Gastroesophageal sphincter (tissue), 4 donors: ENCODE measurements at regions not wholly inside any gene's neighbourhood (a gene's known extent, or its start where the extent isn't known, plus 50 kb on each side); places are given as distances from the start of the nearest gene placed in this dataset.

Experiments used
- ATAC-seq: fragments of 150-250 bp; one replicate; pipeline ENCODE4 v1.9.1; 2016; ENCODE audit warnings: mild to moderate bottlenecking, moderate library complexity
- H3K27ac ChIP-seq, 4 donors: fragments of 200-600 bp; sonication (generic) in 3 of 4; 1 replicate in 3 of 4; 2 replicates in 1 of 4; pipeline ENCODE4 v1.5.1; 2016 to 2019
- H3K27me3 ChIP-seq: fragments of 200-600 bp; sonication (generic); one replicate; pipeline ENCODE4 v1.5.1; 2019
- H3K36me3 ChIP-seq, 2 donors: fragments of 200-600 bp; sonication (generic); one replicate each; pipeline ENCODE4 v1.5.1; 2019; ENCODE audit warnings: control low read depth in 1 of 2
- H3K4me1 ChIP-seq, 3 donors: fragments of 200-600 bp; sonication (generic); 1 replicate in 2 of 3; 2 replicates in 1 of 3; pipeline ENCODE4 v1.5.1; 2016 to 2019; ENCODE audit warnings: control low read depth in 2 of 3
- H3K4me3 ChIP-seq, 2 donors: fragments of 200-600 bp; sonication (generic); one replicate each; pipeline ENCODE4 v1.5.1; 2019; ENCODE audit warnings: mild to moderate bottlenecking in 1 of 2, moderate library complexity in 1 of 2
- H3K9me3 ChIP-seq, 3 donors: fragments of 200-600 bp; sonication (generic); one replicate each; pipeline ENCODE4 v1.5.1; 2017 to 2019; ENCODE audit warnings: control low read depth in 2 of 3
- EP300 ChIP-seq: sonication (generic); formaldehyde crosslinking; IDR thresholded peaks from one replicate; pipeline ENCODE4 v1.6.1; 2017; ENCODE audit warnings: antibody characterized with exemption, mild to moderate bottlenecking
- POLR2A ChIP-seq, 2 donors: fragments of 450-650 bp; IDR thresholded peaks; one replicate each; pipeline ENCODE4 v1.6.1; 2017; ENCODE audit warnings: antibody characterized with exemption in 2 of 2, mild to moderate bottlenecking in 2 of 2, moderate library complexity in 1 of 2
- POLR2AphosphoS5 ChIP-seq: sonication (generic); formaldehyde crosslinking; IDR thresholded peaks from one replicate; pipeline ENCODE4 v1.6.1; 2017; ENCODE audit warnings: antibody characterized with exemption
- WGBS, 2 donors: methylation state at CpG; one replicate each; pipeline ENCODE4 v1.1.5; 2018; ENCODE audit warnings: low coverage in 1 of 2; 5-methylcytosine and 5-hydroxymethylcytosine counted together
- TF ChIP-seq, protein P1 (sequence below), 4 experiments: fragments of 200-600 bp in 2 of 4; fragments of 450-650 bp in 2 of 4; sonication (generic) in 1 of 4; IDR thresholded peaks; one replicate each; pipeline ENCODE4 v1.5.1; 2017 to 2019; ENCODE audit warnings: antibody characterized with exemption in 4 of 4, mild to moderate bottlenecking in 2 of 4, moderate library complexity in 2 of 4

DNA sequence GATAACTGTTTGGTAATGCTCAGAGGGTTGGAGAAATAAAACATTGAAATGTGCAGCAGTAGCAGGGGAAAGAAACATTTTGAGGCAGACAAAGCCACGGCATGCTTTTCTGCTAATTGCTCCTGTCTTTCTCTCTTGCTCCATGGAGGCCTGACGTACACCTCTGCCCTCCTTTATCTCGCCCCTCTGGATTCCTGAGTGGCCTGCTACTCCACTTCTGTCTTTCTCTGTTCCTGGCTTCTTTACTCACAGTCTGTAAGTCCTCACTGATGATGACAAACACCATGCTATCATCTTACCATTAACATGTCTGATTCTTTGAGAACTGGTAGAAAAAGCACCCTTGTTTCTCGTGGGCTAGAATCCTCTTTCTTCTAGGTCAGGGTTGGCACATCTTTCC lies 392.9 kb downstream of the MEIS1 start:
- no peaks in the 10 kb centered on the region for H3K36me3 ChIP-seq
- no peaks in the 10 kb centered on the region for H3K27me3 ChIP-seq
- H3K4me3 ChIP-seq = no peak overlapping the region
- ATAC-seq = no peak
- H3K27ac ChIP-seq = no peak overlapping the region
- TF ChIP-seq POLR2A (IDR thresholded peaks at IDR 0.05) (no peak), POLR2AphosphoS5 (no peak)
- TF ChIP-seq, protein P1, sequence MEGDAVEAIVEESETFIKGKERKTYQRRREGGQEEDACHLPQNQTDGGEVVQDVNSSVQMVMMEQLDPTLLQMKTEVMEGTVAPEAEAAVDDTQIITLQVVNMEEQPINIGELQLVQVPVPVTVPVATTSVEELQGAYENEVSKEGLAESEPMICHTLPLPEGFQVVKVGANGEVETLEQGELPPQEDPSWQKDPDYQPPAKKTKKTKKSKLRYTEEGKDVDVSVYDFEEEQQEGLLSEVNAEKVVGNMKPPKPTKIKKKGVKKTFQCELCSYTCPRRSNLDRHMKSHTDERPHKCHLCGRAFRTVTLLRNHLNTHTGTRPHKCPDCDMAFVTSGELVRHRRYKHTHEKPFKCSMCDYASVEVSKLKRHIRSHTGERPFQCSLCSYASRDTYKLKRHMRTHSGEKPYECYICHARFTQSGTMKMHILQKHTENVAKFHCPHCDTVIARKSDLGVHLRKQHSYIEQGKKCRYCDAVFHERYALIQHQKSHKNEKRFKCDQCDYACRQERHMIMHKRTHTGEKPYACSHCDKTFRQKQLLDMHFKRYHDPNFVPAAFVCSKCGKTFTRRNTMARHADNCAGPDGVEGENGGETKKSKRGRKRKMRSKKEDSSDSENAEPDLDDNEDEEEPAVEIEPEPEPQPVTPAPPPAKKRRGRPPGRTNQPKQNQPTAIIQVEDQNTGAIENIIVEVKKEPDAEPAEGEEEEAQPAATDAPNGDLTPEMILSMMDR (IDR thresholded peaks at IDR 0.05) = no peak
- no peaks in the 10 kb centered on the region for H3K9me3 ChIP-seq
- WGBS, 2 donors = 66 to 72% methylated on average over 4 of the region's 4 CpGs
- H3K4me1 ChIP-seq = peaks cover 0 to 2% (median 0%) of the 10 kb centered on the region in 3 donors

DNA sequence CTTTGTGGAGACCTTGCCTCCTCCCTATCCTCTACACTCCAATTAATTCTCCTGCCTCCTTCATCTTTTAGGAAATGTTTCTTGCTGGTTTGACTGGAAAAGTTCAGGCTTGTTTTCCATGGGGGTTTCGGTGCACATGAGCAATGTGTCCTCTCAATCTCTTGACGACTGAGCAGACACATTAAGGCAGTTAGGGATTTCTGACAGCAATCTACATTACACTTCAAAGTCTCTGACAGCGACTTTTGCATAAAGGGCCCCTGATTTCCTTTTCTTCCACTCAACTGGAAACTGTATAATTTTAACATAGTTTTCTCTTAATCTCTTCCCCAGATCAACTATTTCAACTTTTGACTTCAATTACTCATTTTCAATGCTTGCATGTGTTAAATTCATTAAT lies 394.0 kb downstream of the MEIS1 start:
- Histone ChIP-seq H3K27me3 (no peaks in the 10 kb centered on the region), H3K4me3 (no peak overlapping the region), H3K9me3 (no peaks in the 10 kb centered on the region), H3K27ac (no peak overlapping the region), H3K4me1 (peaks cover 0 to 12% (median 5%) of the 10 kb centered on the region in 3 donors), H3K36me3 (no peaks in the 10 kb centered on the region)
- WGBS, 2 donors = 67 to 92% methylated on average over 1 to 3 of the region's 3 CpGs
- TF ChIP-seq, protein P1 (IDR thresholded peaks at IDR 0.05) = no peak
- TF ChIP-seq EP300 (no peak), POLR2AphosphoS5 (no peak), POLR2A (IDR thresholded peaks at IDR 0.05) (no peak)
- ATAC-seq = no peak

DNA sequence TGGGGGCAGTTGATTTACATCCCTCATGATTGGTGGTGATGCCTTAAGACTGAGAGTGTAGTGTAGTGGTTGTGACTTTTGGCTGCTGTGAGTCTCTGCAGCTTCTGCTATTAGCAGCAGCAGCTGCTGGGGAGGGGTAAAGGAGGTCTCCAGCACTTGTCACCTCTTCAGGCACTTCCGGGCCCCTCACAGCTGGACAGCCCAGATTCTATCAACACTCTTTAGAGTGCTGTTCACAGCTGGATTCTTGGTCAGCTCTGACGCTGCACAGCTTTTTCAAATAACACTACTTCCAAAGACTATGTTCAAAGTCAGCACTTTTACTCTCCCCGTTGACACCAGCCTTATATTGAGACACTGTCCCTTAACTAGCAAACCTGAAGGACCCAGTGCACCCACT lies 396.0 kb downstream of the MEIS1 start:
- H3K27ac ChIP-seq = no peak overlapping the region
- H3K4me1 ChIP-seq = peaks cover 0 to 15% (median 5%) of the 10 kb centered on the region in 3 donors
- WGBS, 2 donors = 81 to 85% methylated on average over 2 to 3 of the region's 3 CpGs
- no peaks in the 10 kb centered on the region for H3K27me3 ChIP-seq
- ATAC-seq = no peak
- no peaks in the 10 kb centered on the region for H3K9me3 ChIP-seq
- no peak overlapping the region for H3K4me3 ChIP-seq
- TF ChIP-seq POLR2A (IDR thresholded peaks at IDR 0.05) (no peak), POLR2AphosphoS5 (no peak), EP300 (no peak)
- H3K36me3 ChIP-seq = no peaks in the 10 kb centered on the region

DNA sequence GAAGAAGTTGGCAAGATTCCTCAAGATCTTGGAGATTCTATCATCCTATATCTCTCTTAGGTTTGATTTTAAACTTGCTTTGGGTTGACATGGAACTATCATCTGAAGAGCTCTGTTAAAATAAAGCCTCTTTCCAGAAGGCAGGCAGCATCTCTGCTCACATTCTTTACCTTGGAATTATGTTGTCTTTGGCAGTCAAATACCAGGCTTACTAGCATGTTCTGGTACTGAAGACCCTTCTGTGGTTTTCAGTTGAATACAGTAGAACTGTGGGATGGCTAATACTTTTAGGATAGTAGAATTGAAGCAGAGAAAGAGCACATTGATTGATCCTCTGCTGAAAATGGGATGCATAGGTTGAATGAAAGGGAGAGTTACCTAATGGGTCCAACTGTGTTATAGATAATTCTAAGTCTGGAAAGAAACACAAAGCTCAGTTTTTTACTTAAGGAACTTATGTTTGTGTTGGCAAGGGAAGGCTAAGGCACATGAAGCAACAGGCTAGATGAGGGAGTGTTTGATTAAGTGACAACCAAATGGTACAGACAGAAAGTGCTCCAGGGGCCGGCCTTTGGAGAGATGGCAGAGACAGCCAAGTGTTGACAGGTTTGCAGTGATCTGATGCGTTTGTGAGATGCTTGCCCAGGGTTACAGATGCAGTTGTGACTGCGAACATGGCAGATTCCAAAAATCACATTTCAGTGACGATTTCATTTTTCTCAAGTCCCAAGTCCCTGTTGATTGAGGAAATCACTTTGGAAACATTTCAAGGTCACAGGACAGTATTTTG lies 397.9 kb downstream of the MEIS1 start:
- H3K4me3 ChIP-seq = no peak overlapping the region
- H3K9me3 ChIP-seq = no peaks in the 10 kb centered on the region
- ATAC-seq = no peak
- peak overlapping the region in 1 of 4 donors; percentile 19 for H3K27ac ChIP-seq
- H3K4me1 ChIP-seq = peaks cover 0 to 15% (median 5%) of the 10 kb centered on the region in 3 donors
- TF ChIP-seq EP300 (no peak), POLR2AphosphoS5 (no peak), POLR2A (IDR thresholded peaks at IDR 0.05) (no peak)
- TF ChIP-seq, protein P1 (IDR thresholded peaks at IDR 0.05) = no peak
- WGBS, 2 donors = 25 to 26% methylated on average over 3 to 4 of the region's 4 CpGs
- no peaks in the 10 kb centered on the region for H3K27me3 ChIP-seq
- H3K36me3 ChIP-seq = no peaks in the 10 kb centered on the region

DNA sequence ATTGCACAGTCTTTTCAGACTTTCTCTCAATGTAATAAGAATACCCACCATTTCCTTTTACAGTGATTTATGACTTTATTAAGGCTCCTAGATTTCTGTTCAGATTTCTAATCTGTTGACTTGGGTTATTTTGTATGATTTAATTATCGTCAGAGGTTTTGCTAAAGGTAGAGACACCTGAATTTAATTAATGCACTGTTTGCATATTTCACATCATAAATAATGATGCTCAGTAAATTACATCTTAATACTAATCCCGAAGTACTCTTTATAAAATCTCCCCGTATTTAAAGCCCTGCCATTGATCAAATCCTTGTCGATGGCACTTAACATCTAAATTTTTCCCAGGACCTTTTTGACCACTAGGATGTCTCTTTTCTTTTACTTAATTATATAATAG lies 399.9 kb downstream of the MEIS1 start:
- Histone ChIP-seq H3K4me3 (no peak overlapping the region), H3K9me3 (no peaks in the 10 kb centered on the region), H3K4me1 (peaks cover 4 to 19% (median 8%) of the 10 kb centered on the region in 3 donors), H3K27me3 (no peaks in the 10 kb centered on the region), H3K27ac (no peak overlapping the region), H3K36me3 (no peaks in the 10 kb centered on the region)
- no peak for ATAC-seq
- TF ChIP-seq, protein P1 (IDR thresholded peaks at IDR 0.05) = no peak
- TF ChIP-seq POLR2AphosphoS5 (no peak), POLR2A (IDR thresholded peaks at IDR 0.05) (no peak), EP300 (no peak)
- 92 to 94% methylated on average over 4 of the region's 4 CpGs for WGBS, 2 donors
